ENCODE measurements at regions not wholly inside any gene's neighbourhood (a gene's known extent, or its start where the extent isn't known, plus 50 kb on each side); places are given as distances from the start of the nearest gene placed in this dataset.

DNA sequence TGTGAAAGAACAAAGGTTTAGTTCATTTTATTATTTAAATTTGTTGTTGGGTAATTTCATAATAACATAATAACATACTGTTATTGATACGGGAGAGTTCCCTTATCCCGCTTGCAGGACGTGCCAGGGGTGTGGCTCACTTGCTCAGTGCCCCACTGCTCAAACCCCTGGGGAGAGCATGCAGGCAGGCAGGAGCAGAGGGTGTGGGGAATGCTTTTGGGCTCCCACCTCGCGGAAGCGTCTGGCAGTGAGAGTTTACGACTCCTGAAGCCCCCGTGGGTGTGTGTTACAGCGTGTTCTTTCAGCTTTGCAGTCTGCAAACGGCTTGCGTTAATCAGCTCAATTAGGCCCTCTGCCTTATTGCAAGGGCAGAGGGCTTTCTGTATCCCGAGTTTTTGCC is 675.9 kb downstream of the SEMA5A start:
- no peak for DNase-seq (ENCODE audit: low read depth, low spot score)
- no peak for TF ChIP-seq EZH2 (IDR thresholded peaks at IDR 0.05; ENCODE audit: low read length)
- TF ChIP-seq, protein P1, sequence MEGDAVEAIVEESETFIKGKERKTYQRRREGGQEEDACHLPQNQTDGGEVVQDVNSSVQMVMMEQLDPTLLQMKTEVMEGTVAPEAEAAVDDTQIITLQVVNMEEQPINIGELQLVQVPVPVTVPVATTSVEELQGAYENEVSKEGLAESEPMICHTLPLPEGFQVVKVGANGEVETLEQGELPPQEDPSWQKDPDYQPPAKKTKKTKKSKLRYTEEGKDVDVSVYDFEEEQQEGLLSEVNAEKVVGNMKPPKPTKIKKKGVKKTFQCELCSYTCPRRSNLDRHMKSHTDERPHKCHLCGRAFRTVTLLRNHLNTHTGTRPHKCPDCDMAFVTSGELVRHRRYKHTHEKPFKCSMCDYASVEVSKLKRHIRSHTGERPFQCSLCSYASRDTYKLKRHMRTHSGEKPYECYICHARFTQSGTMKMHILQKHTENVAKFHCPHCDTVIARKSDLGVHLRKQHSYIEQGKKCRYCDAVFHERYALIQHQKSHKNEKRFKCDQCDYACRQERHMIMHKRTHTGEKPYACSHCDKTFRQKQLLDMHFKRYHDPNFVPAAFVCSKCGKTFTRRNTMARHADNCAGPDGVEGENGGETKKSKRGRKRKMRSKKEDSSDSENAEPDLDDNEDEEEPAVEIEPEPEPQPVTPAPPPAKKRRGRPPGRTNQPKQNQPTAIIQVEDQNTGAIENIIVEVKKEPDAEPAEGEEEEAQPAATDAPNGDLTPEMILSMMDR (optimal IDR thresholded peaks at IDR 0.05 in 1 of 3, IDR thresholded peaks at IDR 0.05 in 1 of 3, conservative IDR thresholded peaks at IDR 0.05 in 1 of 3; ENCODE audit: extremely low read depth in 1 of 3, insufficient read depth in 2 of 3, low read length in 3 of 3), result no peak
- no peaks in the 10 kb centered on the region for H3K79me2 ChIP-seq (ENCODE audit: control insufficient read depth, insufficient read depth, low read length)
- H3K27me3 ChIP-seq (ENCODE audit: control insufficient read depth, extremely low read depth, insufficient read depth, low read length), result no peaks in the 10 kb centered on the region
- H3K36me3 ChIP-seq (ENCODE audit: control insufficient read depth in 2 of 2, extremely low read depth in 1 of 2, insufficient read depth in 2 of 2, low read length in 2 of 2), result no peaks in the 10 kb centered on the region
- H2AFZ ChIP-seq (ENCODE audit: control insufficient read depth, low read length), result no peak overlapping the region
- H3K4me3 ChIP-seq (ENCODE audit: control insufficient read depth in 2 of 3, extremely low read depth in 1 of 3, insufficient read depth in 2 of 3, low read depth in 1 of 3, low read length in 3 of 3), result no peak overlapping the region
- no peaks in the 10 kb centered on the region for H4K20me1 ChIP-seq (ENCODE audit: control insufficient read depth, extremely low read depth, insufficient read depth, low read length)
- H3K9ac ChIP-seq (ENCODE audit: control insufficient read depth, extremely low read depth, insufficient read depth, low read length), result no peak overlapping the region
- no peak overlapping the region for H3K4me2 ChIP-seq (ENCODE audit: control insufficient read depth, extremely low read depth, insufficient read depth, low read depth, low read length)
- H3K9me1 ChIP-seq (ENCODE audit: control insufficient read depth, extremely low read depth, insufficient read depth, low read length), result no peaks in the 10 kb centered on the region
- H3K4me1 ChIP-seq (ENCODE audit: control insufficient read depth, extremely low read depth, insufficient read depth, low read length), result no peaks in the 10 kb centered on the region
- no peak overlapping the region for H3K27ac ChIP-seq (ENCODE audit: control insufficient read depth, insufficient read depth, low read length)
- FAIRE-seq, result no peak
- no peaks in the 10 kb centered on the region for H3K9me3 ChIP-seq (ENCODE audit: control insufficient read depth, low read depth, low read length)
- dilution Hi-C loops (cut with MboI; ENCODE audit: extremely low pct_ligation_motif_present, low sequenced_read_pairs), result no loop called here

GRCh38 chr5:8870349-8870958 is 675.4 kb downstream of the SEMA5A start:
- FAIRE-seq (no peak), DNase-seq (ENCODE audit: low read depth, low spot score) (no peak)
- H3K27me3 ChIP-seq (ENCODE audit: control insufficient read depth, extremely low read depth, insufficient read depth, low read length), result no peaks in the 10 kb centered on the region
- H2AFZ ChIP-seq (ENCODE audit: control insufficient read depth, low read length), result no peak overlapping the region
- H3K36me3 ChIP-seq (ENCODE audit: control insufficient read depth in 2 of 2, extremely low read depth in 1 of 2, insufficient read depth in 2 of 2, low read length in 2 of 2), result no peaks in the 10 kb centered on the region
- H3K4me3 ChIP-seq (ENCODE audit: control insufficient read depth in 2 of 3, extremely low read depth in 1 of 3, insufficient read depth in 2 of 3, low read depth in 1 of 3, low read length in 3 of 3), result no peak overlapping the region
- no peaks in the 10 kb centered on the region for H4K20me1 ChIP-seq (ENCODE audit: control insufficient read depth, extremely low read depth, insufficient read depth, low read length)
- TF ChIP-seq EZH2 (IDR thresholded peaks at IDR 0.05; ENCODE audit: low read length), result no peak
- TF ChIP-seq, protein P1 (optimal IDR thresholded peaks at IDR 0.05 in 1 of 3, IDR thresholded peaks at IDR 0.05 in 1 of 3, conservative IDR thresholded peaks at IDR 0.05 in 1 of 3; ENCODE audit: extremely low read depth in 1 of 3, insufficient read depth in 2 of 3, low read length in 3 of 3), result no peak
- no peak overlapping the region for H3K27ac ChIP-seq (ENCODE audit: control insufficient read depth, insufficient read depth, low read length)
- H3K4me1 ChIP-seq (ENCODE audit: control insufficient read depth, extremely low read depth, insufficient read depth, low read length), result no peaks in the 10 kb centered on the region
- H3K9me3 ChIP-seq (ENCODE audit: control insufficient read depth, low read depth, low read length), result no peaks in the 10 kb centered on the region
- dilution Hi-C loops (cut with MboI; ENCODE audit: extremely low pct_ligation_motif_present, low sequenced_read_pairs), result no loop called here
- H3K9ac ChIP-seq (ENCODE audit: control insufficient read depth, extremely low read depth, insufficient read depth, low read length), result no peak overlapping the region
- no peaks in the 10 kb centered on the region for H3K79me2 ChIP-seq (ENCODE audit: control insufficient read depth, insufficient read depth, low read length)
- no peaks in the 10 kb centered on the region for H3K9me1 ChIP-seq (ENCODE audit: control insufficient read depth, extremely low read depth, insufficient read depth, low read length)
- H3K4me2 ChIP-seq (ENCODE audit: control insufficient read depth, extremely low read depth, insufficient read depth, low read depth, low read length), result no peak overlapping the region

All from keratinocyte (primary cell).